ENCODE measurements at regions not wholly inside any gene's neighbourhood (a gene's known extent, or its start where the extent isn't known, plus 50 kb on each side); places are given as distances from the start of the nearest gene placed in this dataset.
"Not testable (repeated sequence)": the region's sequence is repeated elsewhere in the genome, so short reads cannot be mapped to it uniquely, and the experiment has no call there.

DNA sequence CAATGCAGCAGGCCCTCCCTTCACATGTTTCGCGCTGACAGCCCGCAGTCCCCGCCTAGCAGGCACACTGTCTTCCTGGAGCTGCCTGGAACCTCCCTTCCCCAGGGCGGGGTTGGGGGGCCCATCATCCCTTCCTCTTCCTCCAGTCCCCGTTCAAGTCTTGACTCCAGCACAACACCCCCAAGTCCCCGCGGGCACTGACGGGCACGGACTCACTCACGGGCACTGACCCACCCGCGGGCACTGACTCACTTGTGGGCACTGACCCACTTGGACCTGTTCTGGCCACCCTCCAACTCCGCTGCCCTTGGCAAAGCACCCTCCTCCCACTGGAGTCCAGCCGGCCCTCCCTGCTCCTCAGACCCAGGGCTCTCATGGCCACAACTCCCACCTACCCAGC lies 5376.7 kb upstream of the TPTE start:
- not testable (repeated sequence) for TF ChIP-seq EZH2 (IDR thresholded peaks at IDR 0.05); POLR2AphosphoS5 (IDR thresholded peaks at IDR 0.05; ENCODE audit: borderline replicate concordance, low read depth, low read length); FOXP2 (optimal IDR thresholded peaks at IDR 0.05; ENCODE audit: control extremely low read depth, extremely low read length, insufficient read depth)
